ENCODE measurements at regions not wholly inside any gene's neighbourhood (a gene's known extent, or its start where the extent isn't known, plus 50 kb on each side); places are given as distances from the start of the nearest gene placed in this dataset.

DNA sequence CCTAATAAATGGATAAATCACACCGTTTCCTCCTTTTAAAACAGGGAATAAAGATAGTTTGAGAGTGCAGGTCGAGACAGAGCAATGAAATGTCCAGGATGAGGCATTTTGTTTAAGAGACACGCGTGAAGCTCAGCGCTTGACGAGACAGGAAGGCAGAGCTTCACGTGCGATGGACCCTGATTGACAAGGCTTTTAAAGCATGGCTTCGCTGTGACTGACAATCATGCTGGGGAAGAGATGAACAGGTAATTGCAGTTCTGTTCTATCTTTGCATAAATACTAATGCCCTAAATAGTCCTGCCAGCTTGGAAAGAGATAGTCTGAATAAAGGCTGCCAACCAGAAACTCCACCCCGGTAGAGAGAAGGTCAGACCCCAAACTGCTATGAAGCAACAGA lies 442.3 kb upstream of the PFKP start:
- TF ChIP-seq, protein P1, sequence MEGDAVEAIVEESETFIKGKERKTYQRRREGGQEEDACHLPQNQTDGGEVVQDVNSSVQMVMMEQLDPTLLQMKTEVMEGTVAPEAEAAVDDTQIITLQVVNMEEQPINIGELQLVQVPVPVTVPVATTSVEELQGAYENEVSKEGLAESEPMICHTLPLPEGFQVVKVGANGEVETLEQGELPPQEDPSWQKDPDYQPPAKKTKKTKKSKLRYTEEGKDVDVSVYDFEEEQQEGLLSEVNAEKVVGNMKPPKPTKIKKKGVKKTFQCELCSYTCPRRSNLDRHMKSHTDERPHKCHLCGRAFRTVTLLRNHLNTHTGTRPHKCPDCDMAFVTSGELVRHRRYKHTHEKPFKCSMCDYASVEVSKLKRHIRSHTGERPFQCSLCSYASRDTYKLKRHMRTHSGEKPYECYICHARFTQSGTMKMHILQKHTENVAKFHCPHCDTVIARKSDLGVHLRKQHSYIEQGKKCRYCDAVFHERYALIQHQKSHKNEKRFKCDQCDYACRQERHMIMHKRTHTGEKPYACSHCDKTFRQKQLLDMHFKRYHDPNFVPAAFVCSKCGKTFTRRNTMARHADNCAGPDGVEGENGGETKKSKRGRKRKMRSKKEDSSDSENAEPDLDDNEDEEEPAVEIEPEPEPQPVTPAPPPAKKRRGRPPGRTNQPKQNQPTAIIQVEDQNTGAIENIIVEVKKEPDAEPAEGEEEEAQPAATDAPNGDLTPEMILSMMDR (IDR thresholded peaks at IDR 0.05) = no peak
- POLR2A ChIA-PET = no interaction called here
- Histone ChIP-seq H3K27ac (ENCODE audit: low read depth in 1 of 2, low read length in 2 of 2) (no peak overlapping the region), H3K4me3 (ENCODE audit: low read length) (no peak overlapping the region), H3K9me3 (ENCODE audit: control insufficient read depth in 1 of 2, insufficient read depth in 1 of 2, low read length in 2 of 2) (no peaks in the 10 kb centered on the region), H3K27me3 (ENCODE audit: control insufficient read depth in 1 of 2, insufficient read depth in 2 of 2, low read length in 2 of 2) (no peaks in the 10 kb centered on the region), H3K4me1 (ENCODE audit: insufficient read depth, low read length) (no peaks in the 10 kb centered on the region), H3K36me3 (ENCODE audit: insufficient read depth, low read length) (no peaks in the 10 kb centered on the region)
- ATAC-seq (ENCODE audit: poor library complexity) (no peak), DNase-seq (no peak)
- H3K36me3 Mint-ChIP-seq (ENCODE audit: low read depth) = no peaks in the 10 kb centered on the region
- H3K9me3 Mint-ChIP-seq = no peaks in the 10 kb centered on the region
- H3K27ac Mint-ChIP-seq = no peak overlapping the region
- no peaks in the 10 kb centered on the region for H3K27me3 Mint-ChIP-seq
- CTCF ChIA-PET = no interaction called here
- H3K4me1 Mint-ChIP-seq (ENCODE audit: low read depth) = no peaks in the 10 kb centered on the region
- no peak overlapping the region for H3K4me3 Mint-ChIP-seq
- intact Hi-C loops (cut with DNase I, micrococcal nuclease) = no loop called here

DNA sequence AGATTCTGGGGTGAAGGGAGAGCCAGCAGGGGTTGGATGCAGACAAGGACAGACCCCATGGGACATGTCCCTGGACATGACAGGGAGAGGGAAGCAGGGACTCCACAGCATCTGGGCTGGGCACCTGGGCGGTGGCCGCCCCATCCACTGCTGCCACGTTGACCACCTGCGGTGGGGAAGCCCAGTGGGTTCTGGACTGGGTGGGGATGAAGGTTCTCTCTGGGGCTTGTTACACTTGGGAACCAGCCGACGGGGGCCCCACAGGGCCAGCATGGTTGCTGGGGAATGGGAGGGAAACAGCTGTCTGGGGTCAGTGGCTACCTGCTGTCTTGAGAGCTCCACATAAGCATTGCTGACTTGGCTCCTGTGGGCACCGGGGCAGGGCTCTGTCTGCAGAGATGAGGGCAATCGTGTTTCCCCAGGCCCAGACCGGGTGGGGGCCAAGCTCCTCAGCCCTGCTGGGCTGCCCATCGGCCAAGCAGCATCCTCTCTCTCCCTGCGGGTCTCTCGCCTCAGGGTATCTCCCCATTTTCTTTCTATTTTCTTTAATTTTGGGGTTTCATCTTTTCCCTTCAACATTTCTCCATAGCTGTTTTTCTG lies 443.6 kb upstream of the PFKP start:
- Histone ChIP-seq H3K27ac (ENCODE audit: low read depth in 1 of 2, low read length in 2 of 2) (no peak overlapping the region), H3K27me3 (ENCODE audit: control insufficient read depth in 1 of 2, insufficient read depth in 2 of 2, low read length in 2 of 2) (no peaks in the 10 kb centered on the region), H3K36me3 (ENCODE audit: insufficient read depth, low read length) (no peaks in the 10 kb centered on the region), H3K9me3 (ENCODE audit: control insufficient read depth in 1 of 2, insufficient read depth in 1 of 2, low read length in 2 of 2) (no peaks in the 10 kb centered on the region), H3K4me3 (ENCODE audit: low read length) (no peak overlapping the region), H3K4me1 (ENCODE audit: insufficient read depth, low read length) (no peaks in the 10 kb centered on the region)
- Mint-ChIP-seq H3K4me1 (ENCODE audit: low read depth) (no peaks in the 10 kb centered on the region), H3K27me3 (no peaks in the 10 kb centered on the region), H3K4me3 (no peak overlapping the region), H3K27ac (no peak overlapping the region), H3K9me3 (no peaks in the 10 kb centered on the region), H3K36me3 (ENCODE audit: low read depth) (no peaks in the 10 kb centered on the region)
- no peak for DNase-seq
- ATAC-seq (ENCODE audit: poor library complexity) = no peak
- ChIA-PET CTCF (no interaction called here), POLR2A (no interaction called here)
- TF ChIP-seq, protein P1 (IDR thresholded peaks at IDR 0.05) = no peak
- intact Hi-C loops (cut with DNase I, micrococcal nuclease) = no loop called here

DNA sequence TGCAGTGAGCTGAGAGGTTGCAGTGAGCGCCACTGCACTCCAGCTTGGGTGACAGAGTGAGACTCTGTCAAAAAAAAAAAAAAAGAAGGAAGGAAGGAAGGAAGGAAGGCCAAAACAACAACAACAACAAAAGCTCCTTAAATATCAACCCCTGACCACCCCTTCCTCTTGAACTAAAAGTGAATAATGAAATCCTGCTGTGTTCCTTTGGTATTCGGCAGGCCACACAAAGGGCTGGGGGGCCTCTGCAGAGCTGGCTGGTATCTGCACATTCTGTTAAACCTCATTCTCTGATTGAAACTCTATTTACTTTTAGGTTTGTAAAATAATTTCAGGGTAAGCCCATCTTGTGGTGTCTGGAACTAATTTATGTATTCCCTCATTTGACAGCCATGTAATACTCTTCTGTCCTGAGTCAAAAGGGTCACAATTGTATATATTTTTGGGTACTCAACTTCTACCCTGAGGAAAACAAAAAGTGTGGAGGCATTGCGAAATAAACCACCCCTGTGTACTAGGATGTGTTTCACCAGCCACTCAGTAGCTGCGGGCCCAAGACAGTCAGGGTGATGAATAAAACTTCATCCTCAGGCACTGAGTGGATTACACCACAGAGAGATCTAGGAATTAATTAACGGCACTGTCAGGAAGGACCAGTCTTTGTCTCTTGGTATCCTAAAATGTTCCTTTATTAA lies 446.4 kb upstream of the PFKP start:
- ChIA-PET POLR2A (no interaction called here), CTCF (no interaction called here)
- H3K36me3 ChIP-seq (ENCODE audit: insufficient read depth, low read length) = no peaks in the 10 kb centered on the region
- no peaks in the 10 kb centered on the region for H3K9me3 Mint-ChIP-seq
- no peak overlapping the region for H3K4me3 Mint-ChIP-seq
- H3K4me1 Mint-ChIP-seq (ENCODE audit: low read depth) = no peaks in the 10 kb centered on the region
- TF ChIP-seq, protein P1 (IDR thresholded peaks at IDR 0.05) = no peak
- DNase-seq (no peak), ATAC-seq (ENCODE audit: poor library complexity) (no peak)
- H3K9me3 ChIP-seq (ENCODE audit: control insufficient read depth in 1 of 2, insufficient read depth in 1 of 2, low read length in 2 of 2) = no peaks in the 10 kb centered on the region
- H3K27me3 ChIP-seq (ENCODE audit: control insufficient read depth in 1 of 2, insufficient read depth in 2 of 2, low read length in 2 of 2) = no peaks in the 10 kb centered on the region
- H3K27ac Mint-ChIP-seq = no peak overlapping the region
- intact Hi-C loops (cut with DNase I, micrococcal nuclease) = no loop called here
- no peaks in the 10 kb centered on the region for H3K4me1 ChIP-seq (ENCODE audit: insufficient read depth, low read length)
- H3K27ac ChIP-seq (ENCODE audit: low read depth in 1 of 2, low read length in 2 of 2) = no peak overlapping the region
- no peaks in the 10 kb centered on the region for H3K36me3 Mint-ChIP-seq (ENCODE audit: low read depth)
- H3K4me3 ChIP-seq (ENCODE audit: low read length) = no peak overlapping the region
- no peaks in the 10 kb centered on the region for H3K27me3 Mint-ChIP-seq
